Ovary (tissue), 3 donors: ENCODE measurements at regions not wholly inside any gene's neighbourhood (a gene's known extent, or its start where the extent isn't known, plus 50 kb on each side); places are given as distances from the start of the nearest gene placed in this dataset.

ENCODE experiments used
- CTCF ChIP-seq, 3 donors: fragments of 450-650 bp in 2 of 3; fragments of 200-600 bp in 1 of 3; IDR thresholded peaks; one replicate each; pipeline versions ENCODE4 v1.5.1 to v1.8.0; 2016 to 2022; ENCODE audit warnings: antibody characterized with exemption in 3 of 3, mild to moderate bottlenecking in 1 of 3
- EP300 ChIP-seq: sonication (generic); formaldehyde crosslinking; IDR thresholded peaks from one replicate; pipeline ENCODE4 v1.6.1; 2017; ENCODE audit warnings: antibody characterized with exemption
- POLR2A ChIP-seq: fragments of 450-650 bp; IDR thresholded peaks from one replicate; pipeline ENCODE4 v1.6.1; 2017; ENCODE audit warnings: antibody characterized with exemption, mild to moderate bottlenecking, moderate library complexity
- donor health status: DM: no; HTN: no; CAD: no.

- TF ChIP-seq CTCF (IDR thresholded peaks at IDR 0.05) (no peak), POLR2A (no peak), EP300 (no peak)
Measured at GRCh38 chr10:121235692-121236091, 362.6 kb downstream of the FGFR2 start.
